GM18868 (cell line): ENCODE measurements at regions not wholly inside any gene's neighbourhood (a gene's known extent, or its start where the extent isn't known, plus 50 kb on each side); places are given as distances from the start of the nearest gene placed in this dataset.
"Not testable (repeated sequence)": the region's sequence is repeated elsewhere in the genome, so short reads cannot be mapped to it uniquely, and the experiment has no call there.

Experiments used
- ATAC-seq: cut with Tn5 transposase; IDR thresholded peaks from one replicate; pipeline ENCODE4 v1.9.1; 2021; ENCODE audit warnings: mild to moderate bottlenecking, moderate library complexity; ENCODE audit not compliant: unreplicated experiment

DNA sequence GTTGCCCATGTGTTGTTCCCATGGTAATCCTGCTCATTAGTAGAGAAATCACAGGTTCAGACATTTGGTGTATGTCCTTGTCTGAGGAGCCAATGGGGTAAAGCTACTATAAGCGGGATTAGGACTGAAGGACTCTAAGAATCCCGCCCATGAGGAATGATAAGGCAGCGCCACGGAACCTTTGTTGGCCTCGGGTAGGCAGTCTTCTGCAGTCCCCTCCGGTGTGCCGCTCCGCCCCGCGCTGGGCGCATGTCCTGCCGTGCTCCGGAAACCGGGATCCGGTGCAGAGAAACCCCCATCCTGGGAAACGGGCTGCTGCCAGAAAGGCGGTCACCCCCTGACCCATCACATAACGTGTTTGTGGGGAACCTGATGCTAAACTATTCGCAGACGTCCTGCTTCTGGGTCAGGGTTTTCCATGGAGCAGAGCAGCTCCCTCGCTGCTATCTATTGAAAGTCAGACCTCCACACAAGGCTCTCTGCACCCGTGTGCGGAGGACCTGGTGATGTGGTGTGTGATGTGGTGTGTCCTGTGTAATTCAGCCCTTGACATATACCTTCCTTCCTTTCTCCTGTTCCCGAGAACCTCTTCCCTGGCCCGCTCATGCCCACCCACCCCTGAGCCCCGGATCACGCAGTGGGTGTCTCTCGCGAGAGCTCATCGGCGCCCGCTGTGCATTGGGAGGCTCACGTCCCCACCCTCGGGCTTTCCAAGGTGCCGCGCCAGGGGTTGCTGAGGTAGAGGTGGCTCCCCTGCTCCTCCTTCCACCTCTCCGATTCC lies 220.8 kb upstream of the HSFY1 start:
- ATAC-seq, result not testable (repeated sequence)

DNA sequence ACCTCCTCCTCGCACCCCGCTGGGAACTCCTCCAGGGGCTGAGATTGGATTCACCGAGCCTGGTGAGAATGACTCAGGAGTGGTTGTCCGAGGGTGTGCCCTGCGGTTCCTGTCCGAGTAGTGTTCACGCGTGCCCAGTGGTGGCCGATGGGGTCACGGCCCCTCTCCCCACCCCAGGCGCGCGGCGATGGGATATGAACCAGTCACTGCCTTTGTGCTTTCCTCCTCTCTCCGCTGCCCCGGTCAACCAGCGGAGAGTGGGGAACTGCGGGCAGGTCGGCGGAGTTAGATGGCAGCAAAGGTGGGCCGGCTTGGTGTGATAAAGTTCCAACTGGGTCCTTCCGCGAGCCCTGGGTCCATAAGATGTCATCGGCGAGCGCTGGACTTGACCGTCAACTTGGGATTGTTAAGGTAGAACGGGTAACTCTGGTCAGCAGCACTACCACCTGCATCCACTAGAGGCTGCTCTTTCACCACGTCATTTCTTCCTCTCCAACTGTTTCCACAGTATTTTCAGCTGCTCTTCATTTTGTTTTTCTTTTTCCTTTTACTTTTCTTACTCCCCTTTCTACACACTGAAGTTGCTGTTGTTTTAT lies 220.1 kb upstream of the HSFY1 start:
- ATAC-seq, result peak; percentile 88

DNA sequence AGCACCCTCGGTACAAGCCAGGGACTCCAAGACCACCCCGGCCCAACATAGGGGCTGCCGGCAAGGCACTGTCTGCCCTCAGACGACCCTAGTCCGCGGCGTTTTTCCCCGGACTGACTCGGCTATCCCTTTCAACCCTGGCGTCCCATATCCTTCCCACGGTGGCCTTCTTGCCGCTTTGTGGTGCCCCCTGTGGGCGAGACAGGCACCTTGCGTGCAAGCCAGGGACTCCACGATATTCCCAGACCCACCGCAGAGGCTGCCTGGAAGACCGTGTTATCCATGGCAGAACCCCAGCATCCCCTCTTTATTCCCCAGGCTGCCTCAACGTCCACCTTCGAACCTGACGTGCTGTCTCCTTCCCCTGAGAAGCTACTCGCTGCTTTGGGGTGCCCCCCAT lies 204.0 kb upstream of the HSFY1 start:
- not testable (repeated sequence) for ATAC-seq
